Pulmonary artery endothelial cell (primary cell): ENCODE measurements at regions not wholly inside any gene's neighbourhood (a gene's known extent, or its start where the extent isn't known, plus 50 kb on each side); places are given as distances from the start of the nearest gene placed in this dataset.
"Not testable (repeated sequence)": the region's sequence is repeated elsewhere in the genome, so short reads cannot be mapped to it uniquely, and the experiment has no call there.

ENCODE experiments used
- DNase-seq: peaks from one replicate; pipeline ENCODE4 v3.0.0-alpha.2; 2011; ENCODE audit warnings: low read depth, low spot score

DNA sequence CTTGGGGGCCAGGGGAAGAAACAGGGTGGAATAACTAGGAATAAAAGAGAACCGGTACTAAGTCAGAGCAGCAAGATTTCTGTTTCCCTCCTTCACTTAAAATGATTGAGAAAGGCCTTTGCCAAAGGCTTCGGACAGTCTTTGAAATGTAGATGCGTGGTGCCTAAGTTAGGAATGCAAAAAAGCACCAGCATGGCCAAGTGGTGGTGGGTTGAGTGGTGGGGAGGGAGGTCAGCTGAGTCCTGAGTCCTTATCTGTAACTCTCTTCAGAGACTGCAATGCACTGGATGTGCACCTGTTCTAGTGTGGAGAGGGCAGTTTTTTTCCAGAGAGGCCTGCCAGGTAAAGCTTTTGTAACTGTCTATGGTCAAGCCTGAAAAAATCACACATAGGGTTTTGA, 919.9 kb downstream of the FSCB start:
- no peak for DNase-seq

GRCh38 chr14:43579671-43580070, 927.4 kb downstream of the FSCB start:
- no peak for DNase-seq

DNA sequence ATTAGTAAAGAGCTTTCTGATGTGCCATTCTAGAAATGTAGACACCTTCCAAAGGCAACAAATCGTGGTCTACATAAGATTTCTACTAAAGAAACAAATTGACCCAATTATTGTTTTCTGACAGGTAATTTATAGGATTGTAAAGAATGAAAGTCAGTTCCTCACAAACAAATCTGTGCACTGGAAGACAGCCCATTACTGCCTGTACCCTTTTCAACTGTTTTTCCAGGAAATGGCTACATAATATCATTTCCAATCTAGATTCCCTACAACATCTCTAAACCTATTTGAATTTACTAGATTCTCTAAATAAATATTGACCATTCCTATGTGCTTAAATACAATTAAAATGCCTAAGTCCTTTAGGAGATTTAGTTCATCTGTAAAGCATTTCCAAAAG, 939.1 kb downstream of the FSCB start:
- DNase-seq: no peak

GRCh38 chr14:43548368-43548767, 958.7 kb downstream of the FSCB start:
- DNase-seq: no peak

DNA sequence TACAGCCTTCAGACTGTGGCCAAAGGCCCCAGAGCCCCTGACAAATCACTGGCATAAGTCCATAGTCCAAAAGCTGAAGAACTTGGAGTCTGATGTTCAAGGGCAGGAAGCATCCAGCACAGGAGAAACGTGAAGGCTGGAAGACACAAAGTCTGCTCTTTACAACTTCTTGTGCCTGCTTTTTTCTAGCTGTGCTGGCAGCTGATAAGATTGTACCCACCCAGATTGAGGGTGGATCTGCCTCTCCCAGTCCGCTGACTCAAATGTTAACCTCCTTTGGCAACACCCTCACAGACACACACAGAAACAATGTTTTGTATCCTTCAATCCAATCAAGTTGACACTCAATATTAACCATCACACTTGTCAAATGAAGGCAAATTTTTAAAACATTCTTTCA, 959.5 kb downstream of the FSCB start:
- DNase-seq: not testable (repeated sequence)

GRCh38 chr14:43541356-43541755, 965.7 kb downstream of the FSCB start:
- DNase-seq: no peak

DNA sequence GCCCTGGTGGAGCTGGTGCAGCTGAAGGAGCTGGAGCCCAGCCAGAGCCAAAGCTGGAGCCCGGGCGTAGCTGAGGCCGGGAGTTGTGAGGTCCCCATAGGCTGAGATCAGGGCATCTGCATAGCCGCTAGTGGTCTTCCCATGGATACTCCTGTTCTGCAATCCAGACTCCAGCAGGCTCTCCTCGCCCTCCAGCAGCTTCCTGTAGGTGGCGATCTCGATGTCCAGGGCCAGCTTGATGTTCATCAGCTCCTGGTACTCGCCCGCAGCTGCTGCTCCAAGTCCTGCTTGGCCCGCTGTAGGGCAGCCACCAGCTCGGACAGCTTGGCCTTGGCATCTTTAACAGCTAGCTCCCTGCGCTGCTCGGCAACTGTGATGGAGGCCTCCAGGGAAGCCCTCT, 966.1 kb downstream of the FSCB start:
- no peak for DNase-seq

- DNase-seq: no peak
These were observed 967.9 kb downstream of the FSCB start for GRCh38 chr14:43539210-43539609.

DNA sequence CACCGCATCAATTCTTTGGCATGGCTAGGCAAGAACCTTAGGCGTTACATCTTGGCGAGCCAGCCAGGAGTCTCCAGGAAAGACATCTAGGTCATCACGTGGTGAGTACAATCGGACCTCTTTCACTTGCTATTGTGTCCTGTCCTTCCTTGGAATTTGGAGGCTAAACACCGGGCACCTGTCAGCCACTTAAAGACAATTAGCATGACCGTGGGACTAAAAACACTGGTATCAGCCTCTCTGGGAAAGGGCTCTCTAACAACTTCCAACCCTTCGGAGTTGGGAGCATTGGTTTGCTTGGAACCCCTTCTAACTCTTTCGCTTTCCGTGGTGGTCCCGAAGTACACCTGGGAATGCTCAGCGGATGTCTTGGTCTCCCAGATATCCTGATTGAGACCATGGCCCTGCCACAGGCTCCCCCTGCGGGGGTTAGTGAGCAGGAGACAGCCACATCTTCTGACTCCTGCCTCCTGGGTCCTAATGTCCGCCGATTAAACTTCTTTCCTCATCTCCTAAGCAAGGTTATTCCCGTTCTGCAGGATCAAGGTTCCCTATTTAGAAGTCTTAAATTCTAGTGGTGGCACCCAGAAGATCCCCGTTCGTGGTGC, 971.7 kb downstream of the FSCB start:
- no peak for DNase-seq

DNA sequence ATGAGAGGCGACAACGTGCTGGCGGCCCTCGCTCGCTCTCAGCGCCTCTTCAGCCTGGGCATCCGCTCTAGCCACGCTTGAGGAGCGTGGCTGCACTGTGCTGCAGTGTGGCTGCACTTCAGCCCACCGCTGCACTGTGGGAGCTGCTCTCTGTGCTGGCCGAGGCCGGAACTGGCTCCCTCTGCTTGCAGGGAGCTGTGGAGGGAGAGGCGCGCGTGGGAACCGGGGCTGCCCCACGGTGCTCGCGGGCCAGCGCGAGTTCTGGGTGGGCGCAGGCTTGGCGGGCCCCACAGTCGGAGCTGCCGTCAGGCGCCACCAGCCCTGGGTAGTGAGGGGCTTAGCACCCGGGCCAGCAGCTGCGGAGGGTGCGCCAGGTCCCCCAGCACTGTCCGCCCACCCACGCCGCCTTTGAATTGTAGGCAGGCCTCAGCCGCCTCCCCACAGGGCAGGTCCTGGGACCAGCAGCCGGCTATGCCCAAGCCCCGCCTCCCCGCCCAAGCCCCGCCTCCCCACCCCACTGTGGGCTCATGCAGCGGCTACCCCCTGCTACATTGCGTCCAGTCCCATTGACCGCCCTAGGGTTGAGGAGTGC, 974.2 kb downstream of the FSCB start:
- DNase-seq: no peak

DNA sequence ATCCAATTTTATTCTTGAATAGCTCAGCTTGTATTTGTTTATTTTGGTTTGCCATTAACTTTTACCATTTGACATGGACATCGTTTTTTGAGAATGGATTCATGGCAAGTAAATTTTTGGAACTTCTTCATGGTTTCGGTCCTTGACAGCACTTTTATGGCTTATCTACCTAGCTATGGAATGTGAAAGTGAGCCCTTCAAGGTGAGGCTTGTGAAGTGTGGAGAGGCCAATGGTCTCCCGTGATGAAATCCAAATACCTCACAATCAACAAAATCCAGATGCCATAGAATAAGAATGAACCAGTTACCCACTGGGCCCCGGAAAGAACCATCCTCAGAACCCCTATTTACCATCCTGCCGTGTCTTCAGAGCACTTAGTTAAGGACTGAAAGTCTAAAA, 978.8 kb downstream of the FSCB start:
- DNase-seq: no peak

GRCh38 chr14:43525658-43526057, 981.4 kb downstream of the FSCB start:
- DNase-seq: no peak

- DNase-seq: no peak
These were observed 984.2 kb downstream of the FSCB start for GRCh38 chr14:43522901-43523300.

GRCh38 chr14:43522191-43522590, 984.9 kb downstream of the FSCB start:
- no peak for DNase-seq

- DNase-seq: no peak
These were observed 1003.6 kb downstream of the FSCB start for GRCh38 chr14:43503508-43503907.

DNA sequence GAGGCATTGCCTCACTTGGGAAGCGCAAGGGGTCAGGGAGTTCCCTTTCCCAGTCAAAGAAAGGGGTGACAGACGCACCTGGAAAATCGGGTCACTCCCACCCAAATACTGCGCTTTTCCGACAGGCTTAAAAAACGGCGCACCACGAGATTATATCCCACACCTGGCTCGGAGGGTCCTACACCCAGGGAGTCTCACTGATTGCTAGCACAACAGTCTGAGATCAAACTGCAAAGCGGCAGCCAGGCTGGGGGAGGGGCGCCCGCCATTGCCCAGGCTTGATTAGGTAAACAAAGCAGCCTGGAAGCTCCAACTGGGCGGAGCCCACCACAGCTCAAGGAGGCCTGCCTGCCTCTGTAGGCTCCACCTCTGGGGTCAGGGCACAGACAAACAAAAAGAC, 1014.7 kb downstream of the FSCB start:
- DNase-seq: not testable (repeated sequence)

- DNase-seq: no peak
These were observed 1023.7 kb downstream of the FSCB start for GRCh38 chr14:43483415-43483814.

- no peak for DNase-seq
These were observed 1025.2 kb downstream of the FSCB start for GRCh38 chr14:43481864-43482263.

DNA sequence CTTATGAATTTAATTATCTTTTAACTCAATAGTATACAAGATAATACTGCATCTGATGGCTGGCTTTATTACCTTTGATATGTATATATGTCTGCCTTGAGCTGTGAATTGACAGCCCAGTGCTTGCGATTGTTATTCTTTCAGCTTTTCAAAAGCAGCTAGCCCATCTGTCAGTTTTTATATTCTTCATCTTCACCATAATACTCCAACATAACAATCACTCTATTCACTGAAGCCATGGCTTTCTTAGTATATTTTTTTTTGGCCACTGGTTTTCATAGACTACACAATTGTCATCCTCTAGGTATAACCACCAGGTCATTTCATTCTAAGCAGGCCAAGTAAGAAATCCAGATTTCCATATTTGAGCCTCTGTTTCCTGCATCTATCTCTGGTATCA, 1026.1 kb downstream of the FSCB start:
- no peak for DNase-seq

DNA sequence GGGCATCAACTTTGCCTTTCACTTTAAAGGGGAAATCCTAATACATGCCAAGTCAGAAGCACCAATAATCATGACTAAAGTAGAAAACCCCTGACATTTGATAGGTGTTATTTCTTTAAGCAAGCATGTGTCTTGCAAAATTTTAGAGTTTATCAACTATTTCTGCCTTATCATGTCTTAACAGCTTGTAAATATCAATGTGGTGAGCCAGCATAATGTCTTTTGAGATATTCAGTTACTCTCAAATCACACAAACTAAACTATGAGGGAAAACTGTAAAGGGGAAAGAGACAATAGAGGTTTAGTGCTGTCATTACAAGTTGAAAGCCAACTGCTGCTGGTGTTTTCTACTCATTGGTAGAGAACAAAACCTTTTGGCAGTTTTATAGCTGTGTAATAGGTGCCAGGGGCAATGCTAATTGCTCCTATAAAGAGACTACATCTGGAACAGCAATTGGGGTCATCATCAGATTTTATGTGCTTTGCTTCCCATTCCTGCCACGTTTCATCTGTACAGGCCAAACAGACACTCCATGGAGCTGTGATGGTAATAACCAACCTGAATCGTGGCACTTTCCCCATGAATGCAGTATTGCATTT, 1027.4 kb downstream of the FSCB start:
- DNase-seq: no peak

GRCh38 chr14:43476822-43477221, 1030.3 kb downstream of the FSCB start:
- no peak for DNase-seq

DNA sequence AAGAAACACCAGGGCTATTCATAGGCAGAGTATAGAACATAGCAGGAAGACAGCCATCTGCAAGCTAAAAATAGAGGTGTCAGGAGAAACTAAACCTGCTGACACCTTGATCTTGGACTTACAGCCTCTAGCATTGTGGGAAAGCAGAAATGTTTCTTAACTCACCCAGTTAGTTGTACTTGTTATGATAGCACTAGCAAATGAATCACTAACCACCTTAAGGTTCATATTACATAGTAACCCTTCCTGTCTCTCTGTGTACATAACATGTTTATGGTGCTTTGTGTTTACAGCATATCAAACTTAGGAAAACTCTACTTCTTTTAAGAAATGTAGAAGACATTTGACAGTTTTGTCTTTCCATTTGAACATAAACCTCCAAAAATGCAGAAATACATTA, 1031.3 kb downstream of the FSCB start:
- DNase-seq: no peak

GRCh38 chr14:43471595-43471994, 1035.5 kb downstream of the FSCB start:
- DNase-seq: no peak
